Esophagus squamous epithelium (tissue), 4 donors: ENCODE measurements at regions not wholly inside any gene's neighbourhood (a gene's known extent, or its start where the extent isn't known, plus 50 kb on each side); places are given as distances from the start of the nearest gene placed in this dataset.

ENCODE experiments used
- POLR2A ChIP-seq, 4 donors: fragments of 450-650 bp; IDR thresholded peaks; one replicate each; pipeline ENCODE4 v1.6.1; 2017; ENCODE audit warnings: antibody characterized with exemption in 4 of 4, mild to moderate bottlenecking in 4 of 4, moderate library complexity in 3 of 4
- TF ChIP-seq, protein P1 (sequence below), 6 experiments: fragments of 450-650 bp in 4 of 6; fragments of 200-600 bp in 2 of 6; sonication (generic) in 2 of 6; IDR thresholded peaks; one replicate each; pipeline ENCODE4 v1.5.1; 2016 to 2019; ENCODE audit warnings: antibody characterized with exemption in 6 of 6, mild to moderate bottlenecking in 4 of 6, moderate library complexity in 4 of 6

DNA sequence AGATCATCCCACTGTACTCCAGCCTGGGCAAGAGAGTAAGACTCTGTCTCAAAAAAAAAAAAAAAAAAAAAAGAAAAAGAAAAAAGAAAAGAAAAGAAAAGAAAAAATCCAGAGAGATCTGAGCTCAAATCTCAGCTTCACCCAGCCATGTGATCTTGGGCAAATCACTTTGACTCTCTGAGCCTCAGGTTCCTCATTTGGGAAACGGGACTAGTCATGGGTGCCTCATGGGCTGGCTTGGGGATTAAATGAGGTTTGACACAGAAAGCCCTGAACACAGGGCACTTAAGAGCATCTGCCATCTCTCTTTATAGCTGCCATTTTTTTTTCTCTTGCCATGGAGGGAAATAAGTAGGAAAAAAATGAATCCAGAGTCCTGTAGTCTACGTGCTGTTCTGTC, 86.2 kb upstream of the MYL2 start:
- TF ChIP-seq POLR2A (IDR thresholded peaks at IDR 0.05) = no peak
- TF ChIP-seq, protein P1, sequence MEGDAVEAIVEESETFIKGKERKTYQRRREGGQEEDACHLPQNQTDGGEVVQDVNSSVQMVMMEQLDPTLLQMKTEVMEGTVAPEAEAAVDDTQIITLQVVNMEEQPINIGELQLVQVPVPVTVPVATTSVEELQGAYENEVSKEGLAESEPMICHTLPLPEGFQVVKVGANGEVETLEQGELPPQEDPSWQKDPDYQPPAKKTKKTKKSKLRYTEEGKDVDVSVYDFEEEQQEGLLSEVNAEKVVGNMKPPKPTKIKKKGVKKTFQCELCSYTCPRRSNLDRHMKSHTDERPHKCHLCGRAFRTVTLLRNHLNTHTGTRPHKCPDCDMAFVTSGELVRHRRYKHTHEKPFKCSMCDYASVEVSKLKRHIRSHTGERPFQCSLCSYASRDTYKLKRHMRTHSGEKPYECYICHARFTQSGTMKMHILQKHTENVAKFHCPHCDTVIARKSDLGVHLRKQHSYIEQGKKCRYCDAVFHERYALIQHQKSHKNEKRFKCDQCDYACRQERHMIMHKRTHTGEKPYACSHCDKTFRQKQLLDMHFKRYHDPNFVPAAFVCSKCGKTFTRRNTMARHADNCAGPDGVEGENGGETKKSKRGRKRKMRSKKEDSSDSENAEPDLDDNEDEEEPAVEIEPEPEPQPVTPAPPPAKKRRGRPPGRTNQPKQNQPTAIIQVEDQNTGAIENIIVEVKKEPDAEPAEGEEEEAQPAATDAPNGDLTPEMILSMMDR (IDR thresholded peaks at IDR 0.05) = no peak
